Erythroblast (primary cell): ENCODE measurements at regions not wholly inside any gene's neighbourhood (a gene's known extent, or its start where the extent isn't known, plus 50 kb on each side); places are given as distances from the start of the nearest gene placed in this dataset.

Experiments used
- GATA1 ChIP-seq: IDR thresholded peaks from 2 replicates; pipeline ENCODE4 v1.6.1; 2011; ENCODE audit warnings: low read depth, mild to moderate bottlenecking, control low read depth, low read length, moderate library complexity
- POLR2A ChIP-seq: IDR thresholded peaks from 2 replicates; pipeline ENCODE4 v1.6.1; 2011; ENCODE audit warnings: mild to moderate bottlenecking, low read length

GRCh38 chr2:188701836-188702235 lies 272.3 kb upstream of the COL3A1 start:
- TF ChIP-seq POLR2A (no peak), GATA1 (no peak)
